CD4-positive, alpha-beta T cell treated with Interleukin-4 for 4 hours (primary cell): ENCODE measurements at regions not wholly inside any gene's neighbourhood (a gene's known extent, or its start where the extent isn't known, plus 50 kb on each side); places are given as distances from the start of the nearest gene placed in this dataset.

Source experiments
- DNase-seq: peaks from one replicate; pipeline ENCODE4 v3.0.0-alpha.2; 2020

DNA sequence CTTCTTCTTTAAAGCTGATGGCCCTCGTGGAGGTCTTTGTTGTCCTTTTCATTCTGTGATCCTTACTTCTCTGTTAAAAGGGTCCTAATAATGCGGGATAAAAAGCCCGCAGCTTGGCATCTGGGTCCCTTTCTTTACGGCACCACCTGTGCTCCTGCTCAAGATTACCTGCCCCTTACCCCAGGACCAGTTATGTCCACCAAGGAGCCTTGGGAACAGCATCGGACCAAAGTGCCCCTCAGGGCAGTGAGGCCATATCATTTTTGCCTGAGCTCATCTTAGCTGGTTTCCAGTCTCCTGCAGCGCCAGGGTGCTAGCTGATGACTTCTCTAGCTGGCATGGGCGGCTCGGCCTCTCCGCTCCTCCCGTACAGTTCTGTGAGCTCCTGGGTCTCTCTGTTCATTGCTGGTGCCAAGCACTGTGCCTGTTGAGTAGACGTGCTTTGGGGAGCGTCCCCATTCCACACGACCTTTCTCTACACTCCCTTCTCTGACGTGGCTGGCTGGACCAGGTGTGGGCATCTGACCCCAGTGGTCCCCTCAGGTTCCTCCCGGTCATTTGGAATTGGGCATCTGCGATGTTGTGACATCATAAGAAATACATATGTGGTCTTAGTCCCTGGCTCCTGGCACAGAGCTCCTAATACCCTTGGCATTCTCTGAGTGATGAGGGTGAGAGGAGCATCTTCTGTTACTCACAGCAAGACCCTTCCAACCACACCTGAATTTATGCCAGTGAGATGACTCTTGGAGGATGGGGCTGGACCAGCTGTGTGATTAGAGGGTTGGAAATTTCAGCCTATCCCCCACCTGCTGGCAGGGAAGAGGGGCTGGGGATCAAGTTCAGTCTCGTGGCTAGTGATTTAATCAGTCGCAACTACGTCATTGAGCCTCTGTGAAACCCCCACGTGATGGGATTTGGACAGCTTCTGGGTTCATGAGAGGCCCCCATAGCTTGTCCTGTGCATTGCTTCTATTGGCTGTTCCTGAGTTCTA lies 134.2 kb upstream of the HS6ST1 start:
- no peak for DNase-seq

- no peak for DNase-seq
Observed at GRCh38 chr2:128454980-128455720, 136.5 kb upstream of the HS6ST1 start.

DNA sequence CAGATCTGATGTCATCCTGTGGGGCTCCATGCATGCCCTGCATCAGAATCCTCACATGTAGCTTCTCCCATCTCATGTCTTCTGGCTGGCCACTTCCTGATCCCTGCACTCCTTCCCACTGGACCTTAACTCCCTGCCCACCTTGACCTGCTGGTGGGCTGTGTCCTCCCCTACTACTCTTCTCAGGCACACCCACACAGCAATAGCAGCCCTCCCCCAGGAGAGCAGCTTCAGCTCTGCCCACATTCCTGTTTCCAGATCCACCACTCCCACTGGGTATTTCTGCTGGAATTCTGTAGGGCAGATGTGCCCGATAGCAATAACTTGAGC lies 137.0 kb upstream of the HS6ST1 start:
- DNase-seq: no peak

DNA sequence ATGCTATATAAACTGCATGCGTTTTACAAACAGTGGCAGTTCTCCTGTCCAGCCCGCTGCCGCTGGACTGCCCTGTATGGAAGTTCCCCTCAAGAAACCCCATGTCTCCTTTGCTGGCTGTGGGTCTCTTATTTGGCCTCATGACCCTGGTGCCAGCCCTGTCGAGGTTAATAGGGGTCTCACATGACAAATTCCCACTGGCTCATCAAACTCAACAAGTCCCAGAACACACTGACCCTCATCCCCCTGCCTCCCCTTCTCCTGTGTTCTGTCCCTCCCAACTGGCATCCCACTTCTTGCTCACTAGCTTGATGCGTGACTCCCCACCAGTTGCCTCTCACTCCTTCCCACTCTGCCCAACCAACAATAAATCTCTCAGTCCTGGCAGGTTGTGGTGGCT lies 137.6 kb upstream of the HS6ST1 start:
- DNase-seq: no peak

DNA sequence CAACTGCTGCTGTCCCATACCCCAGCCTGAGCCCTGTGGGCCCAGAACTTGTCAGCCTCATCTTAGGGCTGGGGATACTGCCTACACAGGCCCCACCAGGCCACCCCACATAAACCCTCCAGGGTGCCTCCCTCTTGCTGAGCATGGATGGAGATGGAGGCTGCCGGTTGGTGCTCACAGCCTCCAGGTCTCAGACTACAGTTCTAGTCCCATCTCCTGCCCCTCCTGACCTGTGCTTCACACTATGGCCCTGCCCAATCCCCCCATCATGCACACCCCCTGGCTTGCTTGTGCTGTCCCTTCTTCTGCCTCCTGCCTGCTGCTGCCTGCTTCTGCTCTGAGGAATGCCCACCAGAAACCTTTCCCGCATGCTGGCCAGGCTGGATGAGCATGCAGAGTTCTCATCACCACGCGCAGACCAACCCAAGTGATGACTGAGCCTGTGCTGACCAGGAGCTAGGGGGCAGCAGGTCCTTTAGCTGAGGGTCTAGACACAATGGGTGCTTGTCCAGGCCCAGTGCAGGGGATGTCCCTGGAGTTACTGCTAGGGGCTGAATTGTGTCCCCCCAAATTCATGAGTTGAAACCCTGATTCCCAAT lies 138.4 kb upstream of the HS6ST1 start:
- no peak for DNase-seq

- DNase-seq: no peak
Observed at GRCh38 chr2:128457716-128458115, 139.0 kb upstream of the HS6ST1 start.

DNA sequence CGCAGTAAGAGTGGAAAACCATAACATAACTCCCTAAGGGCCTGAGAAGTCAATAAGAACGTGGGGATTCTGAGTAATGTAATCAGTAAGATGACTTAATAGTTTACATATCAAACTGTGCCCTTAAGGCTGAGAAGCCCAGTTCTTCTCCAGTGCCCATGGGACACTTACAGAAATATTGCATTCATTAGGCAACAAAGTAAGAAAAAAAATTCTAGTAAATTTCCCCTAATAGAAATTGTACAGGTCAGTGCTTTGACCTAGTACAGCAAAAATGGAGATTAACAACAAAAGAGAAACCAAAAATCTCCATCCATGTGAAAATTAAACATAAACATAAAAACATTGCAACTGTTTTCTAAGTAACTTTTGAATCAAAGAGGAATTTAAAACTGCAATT lies 139.8 kb upstream of the HS6ST1 start:
- no peak for DNase-seq

DNA sequence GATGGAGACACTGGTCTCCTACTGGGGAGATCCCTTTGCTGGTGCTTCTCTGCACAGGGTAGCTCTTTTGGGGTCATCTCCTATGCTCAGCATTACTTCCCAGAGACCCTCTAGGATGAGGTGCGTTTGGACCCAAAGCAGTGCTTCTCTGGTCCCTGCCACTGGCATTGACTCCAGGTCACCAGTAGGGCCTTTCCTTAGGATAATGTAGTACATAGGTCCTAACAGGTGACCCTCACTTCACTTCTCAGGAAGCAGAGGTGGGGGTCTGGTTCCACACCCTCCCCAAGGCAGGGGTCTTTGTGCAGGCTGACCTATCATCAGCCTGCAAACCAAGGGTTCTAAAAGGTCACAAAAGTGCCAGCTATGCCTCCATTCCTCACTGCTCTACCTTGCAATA lies 145.8 kb upstream of the HS6ST1 start:
- no peak for DNase-seq

DNA sequence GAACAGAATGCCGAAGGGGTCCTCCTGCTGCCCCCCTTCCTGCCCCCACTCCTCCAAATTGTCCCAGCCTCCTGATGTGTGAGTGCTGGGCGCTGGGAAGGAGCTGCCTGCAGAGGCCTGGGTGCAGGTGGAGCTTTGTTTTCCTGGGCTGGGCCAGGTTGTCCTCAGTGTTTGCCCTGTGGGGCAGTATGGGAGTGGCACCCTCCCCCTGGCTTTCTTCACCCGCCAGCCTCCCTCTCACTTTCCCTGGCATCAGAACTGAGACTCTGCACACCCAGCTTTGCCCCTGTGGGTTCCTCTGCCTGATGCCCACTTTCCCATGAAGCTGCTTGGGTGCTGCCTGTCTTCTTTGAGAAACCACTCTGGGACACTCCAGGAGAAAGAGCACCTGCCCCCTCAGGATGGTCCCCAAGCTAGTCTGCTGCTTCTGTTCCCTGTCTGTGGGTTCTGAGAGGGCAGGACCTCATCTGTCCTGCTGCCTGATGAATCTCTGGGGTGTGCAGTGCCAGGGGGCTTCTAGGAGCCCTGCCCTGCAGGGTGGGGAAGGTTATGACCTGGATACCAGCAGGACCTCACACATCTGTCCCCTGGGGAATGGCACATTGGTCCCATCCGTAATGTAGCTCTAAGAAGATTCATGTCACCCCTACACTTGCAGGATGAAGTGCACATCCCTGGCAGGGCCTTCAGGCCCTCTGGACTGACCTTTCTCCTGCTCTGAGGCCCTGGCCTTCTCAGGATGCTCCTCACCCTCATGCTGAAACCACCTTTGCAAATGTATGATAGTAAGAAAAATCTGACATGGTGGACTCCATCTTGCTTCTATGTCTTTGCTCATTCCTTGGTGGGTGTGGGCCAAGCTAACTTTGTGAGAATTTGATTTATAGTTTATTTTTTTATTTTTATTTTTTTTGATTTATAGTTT lies 146.8 kb upstream of the HS6ST1 start:
- DNase-seq: no peak

DNA sequence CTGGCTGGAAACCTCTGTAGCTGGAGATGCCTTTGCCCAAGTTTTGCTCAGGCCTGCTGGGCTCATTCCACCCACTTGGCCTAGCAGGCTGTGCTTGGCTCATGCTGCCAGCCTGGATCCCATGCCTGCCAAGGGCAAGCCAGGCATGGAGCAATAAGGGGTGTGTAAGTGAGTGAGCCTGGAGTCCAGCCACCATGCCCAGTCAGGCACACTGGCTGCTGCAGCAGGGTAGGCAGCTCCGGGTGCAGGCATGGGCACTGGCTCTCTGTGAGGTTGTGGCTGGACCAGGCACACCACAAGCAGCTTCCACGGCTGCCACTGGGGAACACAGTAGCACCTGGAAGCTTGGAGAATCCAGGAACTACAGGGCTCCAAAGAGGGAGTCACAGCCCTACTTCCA lies 147.7 kb upstream of the HS6ST1 start:
- DNase-seq: no peak

DNA sequence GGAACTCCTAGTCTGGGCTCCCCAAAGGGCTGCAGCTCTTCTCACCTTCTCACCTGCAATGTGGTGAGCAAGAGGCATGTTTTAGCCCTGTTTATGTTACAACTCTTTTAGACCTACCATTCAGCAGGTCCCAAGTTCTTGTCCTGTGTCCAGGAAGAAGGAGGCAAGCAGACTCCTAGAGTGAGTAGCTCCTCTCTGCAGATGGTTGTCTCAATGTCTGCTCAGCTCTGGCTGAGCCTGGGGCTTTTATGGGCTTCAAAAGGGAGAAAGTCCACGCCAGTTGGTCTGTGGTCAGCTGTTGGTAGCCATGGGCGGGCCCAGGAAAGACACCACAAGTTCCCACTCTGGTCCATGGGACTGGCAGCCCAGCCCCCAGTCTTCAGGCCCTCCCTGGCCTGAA lies 148.1 kb upstream of the HS6ST1 start:
- no peak for DNase-seq

- no peak for DNase-seq
Observed at GRCh38 chr2:128467321-128467969, 148.8 kb upstream of the HS6ST1 start.

DNA sequence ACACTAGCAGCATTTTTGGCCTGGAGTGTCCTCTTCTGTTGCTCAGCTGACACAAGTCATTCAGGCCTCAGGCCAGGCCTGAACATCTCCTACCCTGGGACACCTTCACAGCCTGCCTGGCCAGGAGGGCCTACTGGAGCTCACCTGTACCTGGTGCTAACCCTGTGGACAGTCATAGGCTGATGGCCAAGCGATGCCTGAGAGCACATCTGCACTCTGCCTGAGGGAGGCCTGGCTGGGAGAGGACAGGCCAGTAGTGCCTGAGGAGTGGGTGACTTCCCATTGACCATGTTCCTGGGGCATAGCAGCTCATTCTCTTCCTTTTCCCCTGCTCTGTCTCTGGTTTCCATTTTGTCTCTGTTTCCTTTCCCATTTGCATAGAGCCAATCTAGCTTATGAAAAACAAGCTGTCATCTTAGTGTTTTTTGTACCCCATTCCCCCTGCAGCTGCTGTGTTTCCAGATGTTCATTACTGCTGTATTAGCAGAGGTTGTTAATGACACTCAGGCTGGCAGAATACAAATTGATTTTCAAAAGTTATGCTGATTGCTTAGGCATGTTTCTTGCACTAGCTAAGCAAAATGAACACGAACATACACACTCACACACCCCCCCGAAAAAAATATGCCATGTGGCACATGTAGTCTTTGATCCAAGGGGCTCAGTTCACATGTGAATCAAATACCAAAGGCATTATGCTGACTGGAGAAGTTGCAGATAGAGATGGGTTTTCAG lies 149.7 kb upstream of the HS6ST1 start:
- no peak for DNase-seq

DNA sequence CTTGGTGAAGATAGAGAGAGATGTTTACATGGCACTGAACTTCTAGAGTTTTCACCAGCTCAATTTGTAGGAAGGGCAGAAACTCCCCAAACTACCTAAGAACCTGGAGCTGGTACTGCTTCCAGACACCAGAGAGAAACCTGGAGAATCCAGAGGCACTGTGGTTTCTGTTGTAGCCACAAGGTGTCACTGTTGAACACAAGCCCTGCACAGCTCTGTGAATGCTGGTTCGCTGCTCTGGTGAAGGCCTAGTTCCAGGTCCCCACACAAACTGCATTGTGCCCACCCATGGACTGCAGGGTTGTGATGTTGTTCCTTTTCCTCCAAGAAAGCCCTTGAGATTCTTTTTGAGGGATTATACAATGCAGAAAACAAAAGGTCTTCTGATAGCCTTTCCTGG lies 150.5 kb upstream of the HS6ST1 start:
- no peak for DNase-seq

DNA sequence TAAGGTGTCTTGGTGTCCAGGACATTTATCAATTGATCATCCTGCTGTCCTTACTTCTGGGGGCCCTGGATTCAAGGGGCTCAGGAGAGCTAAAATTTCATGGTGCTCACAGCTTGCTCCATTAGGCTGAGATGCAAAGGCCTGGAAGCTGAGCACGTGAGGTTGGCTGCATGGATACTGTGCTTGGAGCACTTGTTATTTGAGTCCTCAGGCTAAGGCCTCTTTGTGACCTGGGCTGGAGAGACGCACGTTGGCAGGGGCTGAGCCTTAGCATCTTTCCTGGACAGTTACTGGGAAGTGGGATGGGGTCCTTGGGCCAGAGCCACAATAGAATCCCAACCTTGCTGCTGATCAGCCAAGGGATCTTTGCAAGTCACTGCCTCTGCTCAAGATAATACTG lies 151.2 kb upstream of the HS6ST1 start:
- no peak for DNase-seq

DNA sequence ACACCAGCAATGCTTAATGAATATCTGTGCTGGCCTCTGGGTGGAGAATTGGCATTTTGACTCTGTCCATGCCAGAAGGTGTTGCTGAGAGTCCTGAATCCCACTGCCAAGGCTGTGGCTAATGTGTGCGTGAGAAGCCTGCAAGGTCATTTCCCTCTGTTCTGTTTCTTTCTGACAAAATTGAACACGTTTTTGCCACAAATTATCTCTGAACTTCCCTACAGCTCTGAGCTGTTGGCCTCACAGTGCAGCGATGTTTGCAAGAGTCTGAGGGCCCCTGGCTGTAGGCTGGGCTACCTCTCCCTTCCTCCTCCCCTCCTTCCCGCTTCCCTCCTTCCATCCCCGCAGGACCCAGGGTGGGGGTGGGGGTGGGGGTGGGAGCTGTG lies 154.1 kb upstream of the HS6ST1 start:
- DNase-seq: no peak

GRCh38 chr2:128473175-128474035 lies 154.7 kb upstream of the HS6ST1 start:
- no peak for DNase-seq

GRCh38 chr2:128474036-128474955 lies 155.6 kb upstream of the HS6ST1 start:
- DNase-seq: no peak

- DNase-seq: no peak
Observed at GRCh38 chr2:128474962-128475361, 156.3 kb upstream of the HS6ST1 start.
